Smooth muscle cell (in vitro differentiated cells): ENCODE measurements at regions not wholly inside any gene's neighbourhood (a gene's known extent, or its start where the extent isn't known, plus 50 kb on each side); places are given as distances from the start of the nearest gene placed in this dataset.

Experiments
- DNase-seq: peaks from one replicate; lab custom pipeline; 2025; ENCODE audit not compliant: unreplicated experiment; lab: John Stamatoyannopoulos, UW
- H2AFZ ChIP-seq: fragments of 200-600 bp; sonication (generic); 2 replicates; pipeline ENCODE4 v1.6.0; 2016; ENCODE audit warnings: antibody characterized with exemption, low read depth, mild to moderate bottlenecking
- H3F3A ChIP-seq: fragments of 200-600 bp; sonication (generic); 2 replicates; pipeline ENCODE4 v1.6.0; 2017; ENCODE audit warnings: antibody characterized with exemption, low read depth
- H3K27ac ChIP-seq: fragments of 200-600 bp; sonication (generic); 2 replicates; pipeline ENCODE4 v1.5.1; 2016; ENCODE audit warnings: low read depth, mild to moderate bottlenecking
- H3K27me3 ChIP-seq: fragments of 200-600 bp; sonication (generic); 2 replicates; pipeline ENCODE4 v1.6.1; 2016; ENCODE audit warnings: low read depth, mild to moderate bottlenecking
- H3K36me3 ChIP-seq: fragments of 200-600 bp; sonication (generic); 2 replicates; pipeline ENCODE4 v1.5.1; 2016; ENCODE audit warnings: low read depth
- H3K4me1 ChIP-seq: fragments of 200-600 bp; sonication (generic); 2 replicates; pipeline ENCODE4 v1.5.1; 2016; ENCODE audit warnings: low read depth
- H3K4me2 ChIP-seq: fragments of 200-600 bp; sonication (generic); 2 replicates; pipeline ENCODE4 v1.6.0; 2016; ENCODE audit warnings: mild to moderate bottlenecking
- H3K4me3 ChIP-seq: fragments of 200-600 bp; sonication (generic); 2 replicates; pipeline ENCODE4 v1.5.1; 2016; ENCODE audit warnings: mild to moderate bottlenecking
- H3K79me2 ChIP-seq: fragments of 200-600 bp; sonication (generic); 2 replicates; pipeline ENCODE4 v1.6.0; 2016; ENCODE audit warnings: low read depth, mild to moderate bottlenecking
- H3K9ac ChIP-seq: fragments of 200-600 bp; sonication (generic); 2 replicates; pipeline ENCODE4 v1.6.0; 2016; ENCODE audit warnings: low read depth
- H3K9me3 ChIP-seq: fragments of 200-600 bp; sonication (generic); replicated peaks from 2 replicates; pipeline ENCODE4 v1.5.1; 2016; ENCODE audit warnings: low read depth
- H4K20me1 ChIP-seq: fragments of 200-600 bp; sonication (generic); 2 replicates; pipeline ENCODE4 v1.6.0; 2016; ENCODE audit warnings: low read depth
- CTCF ChIP-seq: fragments of 200-600 bp; sonication (generic); IDR thresholded peaks from 2 replicates; pipeline ENCODE4 v1.5.1; 2017; ENCODE audit warnings: borderline replicate concordance, mild to moderate bottlenecking, antibody characterized with exemption; ENCODE audit not compliant: insufficient read depth, poor library complexity, severe bottlenecking
- WGBS: methylation state at CpG from one replicate; pipeline ENCODE4 v1.1.7; 2016; ENCODE audit warnings: low lambda C conversion rate; 5-methylcytosine and 5-hydroxymethylcytosine counted together

- no peak for DNase-seq
- no peak overlapping the region for H3K27ac ChIP-seq
- no peaks in the 10 kb centered on the region for H3K79me2 ChIP-seq
- no peak overlapping the region for H3K9ac ChIP-seq
- H3K4me3 ChIP-seq, result no peak overlapping the region
- H3K4me2 ChIP-seq, result no peak overlapping the region
- H3K9me3 ChIP-seq, result no peaks in the 10 kb centered on the region
- peaks cover 4% of the 10 kb centered on the region for H3K27me3 ChIP-seq
- H3F3A ChIP-seq, result no peaks in the 10 kb centered on the region
- no peak for TF ChIP-seq CTCF
- H3K36me3 ChIP-seq, result no peaks in the 10 kb centered on the region
- no peaks in the 10 kb centered on the region for H3K4me1 ChIP-seq
- H2AFZ ChIP-seq, result no peak overlapping the region
- H4K20me1 ChIP-seq, result no peaks in the 10 kb centered on the region
- 76% methylated on average over 4 of the region's 4 CpGs for WGBS
These were observed 170.4 kb downstream of the IRX5 start for GRCh38 chr16:55101026-55101425.

GRCh38 chr16:55102077-55102476 lies 171.4 kb downstream of the IRX5 start:
- H3F3A ChIP-seq, result no peaks in the 10 kb centered on the region
- no peak overlapping the region for H3K27ac ChIP-seq
- DNase-seq, result no peak
- no peaks in the 10 kb centered on the region for H4K20me1 ChIP-seq
- no peaks in the 10 kb centered on the region for H3K36me3 ChIP-seq
- no peak overlapping the region for H3K9ac ChIP-seq
- H3K27me3 ChIP-seq, result no peaks in the 10 kb centered on the region
- TF ChIP-seq CTCF, result no peak
- H3K4me3 ChIP-seq, result no peak overlapping the region
- 84% methylated on average over 1 of the region's 1 CpG for WGBS
- no peaks in the 10 kb centered on the region for H3K79me2 ChIP-seq
- H3K4me1 ChIP-seq, result no peaks in the 10 kb centered on the region
- no peak overlapping the region for H3K4me2 ChIP-seq
- H3K9me3 ChIP-seq, result no peaks in the 10 kb centered on the region
- no peak overlapping the region for H2AFZ ChIP-seq

- Histone ChIP-seq H3K4me1 (no peaks in the 10 kb centered on the region), H4K20me1 (no peaks in the 10 kb centered on the region), H3K27ac (no peak overlapping the region), H3F3A (no peaks in the 10 kb centered on the region), H3K4me3 (no peak overlapping the region), H3K27me3 (no peaks in the 10 kb centered on the region), H3K9ac (no peak overlapping the region), H3K4me2 (no peak overlapping the region), H3K36me3 (no peaks in the 10 kb centered on the region), H3K9me3 (no peaks in the 10 kb centered on the region), H2AFZ (no peak overlapping the region), H3K79me2 (no peaks in the 10 kb centered on the region)
- no peak for TF ChIP-seq CTCF
- no peak for DNase-seq
- 58% methylated on average over 4 of the region's 4 CpGs for WGBS
These were observed 171.9 kb downstream of the IRX5 start for GRCh38 chr16:55102531-55102930.

- H3K27ac ChIP-seq, result no peak overlapping the region
- TF ChIP-seq CTCF, result no peak
- no peaks in the 10 kb centered on the region for H3K9me3 ChIP-seq
- H3K79me2 ChIP-seq, result no peaks in the 10 kb centered on the region
- H2AFZ ChIP-seq, result no peak overlapping the region
- peaks cover 4% of the 10 kb centered on the region for H3K4me1 ChIP-seq
- H3K27me3 ChIP-seq, result no peaks in the 10 kb centered on the region
- WGBS, result 91% methylated on average over 3 of the region's 3 CpGs
- no peaks in the 10 kb centered on the region for H4K20me1 ChIP-seq
- DNase-seq, result no peak
- no peaks in the 10 kb centered on the region for H3F3A ChIP-seq
- no peak overlapping the region for H3K9ac ChIP-seq
- H3K36me3 ChIP-seq, result no peaks in the 10 kb centered on the region
- H3K4me2 ChIP-seq, result no peak overlapping the region
- no peak overlapping the region for H3K4me3 ChIP-seq
These were observed 177.2 kb downstream of the IRX5 start for GRCh38 chr16:55107851-55108250.
